GM19240 (cell line): ENCODE measurements at regions not wholly inside any gene's neighbourhood (a gene's known extent, or its start where the extent isn't known, plus 50 kb on each side); places are given as distances from the start of the nearest gene placed in this dataset.

Source experiments
- DNase-seq: peaks from one replicate; pipeline ENCODE4 v3.0.0; 2011; ENCODE audit warnings: low spot score; ENCODE audit not compliant: insufficient read length

GRCh38 chr5:52673495-52673894, 114.2 kb upstream of the ITGA1 start:
- DNase-seq, result no peak

- no peak for DNase-seq
Observed at GRCh38 chr5:52674815-52675545, 112.7 kb upstream of the ITGA1 start.

DNA sequence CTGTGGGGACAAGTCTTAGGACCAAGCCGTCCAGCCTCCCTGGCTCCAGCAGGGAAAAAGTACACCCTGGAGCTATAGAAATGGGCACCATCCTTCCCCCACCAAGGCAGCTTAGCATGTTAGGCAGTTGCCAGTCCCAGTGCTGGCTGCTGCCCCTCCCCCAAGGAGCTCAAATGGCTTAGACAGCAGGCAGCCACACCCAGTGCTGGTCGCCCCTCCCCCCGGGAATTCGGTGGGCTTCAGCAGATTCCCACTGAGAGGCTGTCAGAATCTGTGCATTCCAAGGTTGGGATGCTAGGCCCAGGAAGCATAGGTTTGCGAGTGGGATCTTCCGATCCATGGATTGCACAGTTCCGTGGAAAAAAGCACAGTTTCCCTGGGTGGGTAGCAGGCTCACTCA, 105.2 kb upstream of the ITGA1 start:
- no peak for DNase-seq

- no peak for DNase-seq
Observed at GRCh38 chr5:52684051-52684450, 103.7 kb upstream of the ITGA1 start.

- DNase-seq, result no peak
Observed at GRCh38 chr5:52685566-52685965, 102.2 kb upstream of the ITGA1 start.

DNA sequence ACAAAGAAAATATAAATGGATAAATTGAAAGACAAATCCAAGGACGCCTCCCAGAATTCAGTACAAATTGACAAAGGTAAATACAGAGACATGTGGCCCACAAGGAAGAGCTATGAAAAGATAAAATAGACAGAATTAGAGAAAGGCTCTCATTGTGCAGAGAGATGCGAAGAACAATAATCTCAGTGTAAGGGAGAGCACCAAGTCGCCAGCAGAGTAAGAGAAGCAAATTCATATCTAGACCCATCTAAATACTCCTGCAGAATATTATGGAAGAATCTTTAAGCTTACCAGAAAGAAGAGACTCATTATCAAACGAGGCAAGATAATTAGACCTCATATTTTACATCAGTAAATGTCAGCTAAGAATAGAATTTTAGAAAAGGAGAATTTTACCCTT, 101.7 kb upstream of the ITGA1 start:
- no peak for DNase-seq

DNA sequence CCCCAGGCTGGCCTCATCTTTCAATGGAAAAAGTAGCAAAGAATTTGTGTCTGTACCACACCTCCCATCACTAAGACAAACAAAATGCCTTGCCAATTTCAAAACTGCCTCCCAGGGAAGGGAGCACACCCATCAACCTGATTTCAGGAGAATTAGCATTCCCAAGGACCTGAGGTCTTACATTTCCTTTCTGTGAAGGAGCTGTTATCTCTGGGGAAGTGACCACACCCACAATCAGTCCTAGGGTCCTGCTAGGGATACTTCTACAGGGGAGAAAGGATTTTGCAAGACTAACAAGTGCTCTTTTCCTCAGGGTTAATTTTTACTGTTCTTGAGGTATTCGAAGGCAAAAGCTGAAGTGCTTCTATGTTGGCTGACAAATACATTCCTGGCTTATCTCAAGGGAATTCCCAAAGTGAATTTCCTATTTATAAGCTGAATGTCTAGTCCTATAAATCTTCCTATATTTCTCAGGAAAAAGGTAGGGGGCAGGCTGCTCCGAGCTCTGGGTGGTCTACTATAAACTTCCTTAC, 97.4 kb upstream of the ITGA1 start:
- DNase-seq, result no peak

DNA sequence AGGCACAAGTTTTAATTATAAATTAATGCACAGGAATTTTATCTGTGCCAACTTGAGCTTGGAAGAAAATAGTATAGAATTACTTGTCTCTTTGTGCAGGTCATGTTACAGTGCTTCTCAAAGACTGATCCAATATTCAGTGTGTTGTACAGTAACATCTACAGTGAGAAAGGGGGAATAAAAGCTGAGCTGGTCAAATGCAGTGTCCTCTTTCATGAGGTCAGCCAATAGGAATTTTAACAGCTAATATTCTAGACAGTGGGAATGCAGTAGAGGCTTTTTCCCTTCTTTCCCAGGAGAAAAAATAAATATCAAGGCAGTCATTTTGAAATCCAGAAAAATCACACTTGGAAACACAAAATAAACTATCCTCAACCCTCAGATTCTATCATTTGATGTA, 95.7 kb upstream of the ITGA1 start:
- no peak for DNase-seq

GRCh38 chr5:52692606-52693005, 95.1 kb upstream of the ITGA1 start:
- no peak for DNase-seq

- DNase-seq, result no peak
Observed at GRCh38 chr5:52693280-52693679, 94.4 kb upstream of the ITGA1 start.

DNA sequence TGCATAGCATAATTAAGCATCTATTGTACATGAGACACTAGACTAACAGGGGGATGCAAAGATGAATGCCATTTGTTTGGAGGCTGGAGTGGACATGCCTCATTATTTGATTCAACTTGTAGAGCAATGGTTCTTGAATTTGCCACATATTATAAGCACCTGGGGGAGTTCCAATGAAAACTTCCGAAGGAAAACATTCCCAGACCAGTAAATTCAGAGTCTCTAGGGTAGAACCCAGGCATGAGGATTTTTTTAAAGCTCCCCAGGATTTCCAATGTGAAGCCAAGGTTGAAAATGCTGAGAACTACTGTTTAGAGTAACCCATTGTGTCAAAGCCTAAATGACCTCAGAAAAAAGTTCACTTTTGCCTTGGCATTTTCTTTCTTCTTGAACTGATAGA, 93.9 kb upstream of the ITGA1 start:
- no peak for DNase-seq

DNA sequence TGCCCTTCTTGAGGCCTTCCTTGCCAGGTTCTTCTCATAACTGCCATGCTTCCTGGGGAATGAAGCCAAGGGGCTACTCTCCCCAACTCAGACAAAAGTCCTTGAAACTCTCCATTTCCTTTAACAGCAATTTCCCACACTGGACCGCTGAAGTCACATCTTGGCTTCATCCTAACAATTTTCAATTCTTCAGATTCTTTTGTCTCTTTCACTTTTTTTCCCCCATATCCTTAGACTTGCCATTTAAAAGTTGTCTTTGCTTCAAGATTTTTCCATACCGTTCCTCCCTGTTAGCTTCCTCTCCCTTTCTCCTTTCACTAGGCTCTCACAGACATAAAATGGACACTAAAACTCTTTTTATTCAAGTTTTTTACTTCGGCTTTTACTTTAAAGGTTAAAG, 93.1 kb upstream of the ITGA1 start:
- no peak for DNase-seq

- no peak for DNase-seq
Observed at GRCh38 chr5:52702877-52703276, 84.8 kb upstream of the ITGA1 start.

DNA sequence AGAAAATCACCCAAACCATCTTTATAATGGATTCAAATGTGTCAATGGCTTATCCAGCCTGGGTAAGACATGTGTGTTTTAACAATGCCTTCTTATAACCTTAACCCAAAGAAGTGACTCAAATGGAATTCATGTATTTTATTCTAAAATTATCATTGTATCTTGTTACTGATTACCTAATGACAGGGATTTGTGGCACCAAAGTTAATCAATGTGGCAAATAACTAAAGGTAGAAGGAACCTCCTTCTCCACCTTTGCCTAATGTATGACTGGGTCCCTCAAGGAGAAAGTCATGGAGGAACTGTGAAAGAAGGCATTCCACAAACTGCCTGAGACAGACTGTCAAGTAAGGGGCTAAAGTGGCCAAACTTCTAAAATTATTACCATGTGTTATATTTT, 84.4 kb upstream of the ITGA1 start:
- DNase-seq, result no peak

GRCh38 chr5:52705720-52706119, 82.0 kb upstream of the ITGA1 start:
- no peak for DNase-seq

- no peak for DNase-seq
Observed at GRCh38 chr5:52706775-52707174, 80.9 kb upstream of the ITGA1 start.

DNA sequence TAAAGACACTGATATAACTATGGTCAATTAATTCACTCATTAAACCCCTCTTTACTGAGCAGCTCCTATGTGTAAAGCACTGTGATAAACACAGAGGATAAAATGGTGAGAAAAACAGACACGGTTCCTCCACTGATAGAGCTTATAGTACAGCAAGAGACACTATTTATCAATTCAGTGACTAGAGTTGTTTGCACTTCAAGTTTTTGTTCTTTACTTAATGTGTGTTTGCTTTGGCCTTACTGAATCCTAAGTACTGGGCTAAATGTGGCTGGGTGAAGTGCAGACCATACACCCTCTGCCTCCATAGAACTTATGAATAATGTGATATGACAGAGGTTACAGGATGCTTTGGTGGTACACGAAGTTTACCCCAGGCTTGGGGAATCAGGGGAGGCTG, 80.1 kb upstream of the ITGA1 start:
- DNase-seq, result no peak

GRCh38 chr5:52708463-52708862, 79.3 kb upstream of the ITGA1 start:
- DNase-seq, result no peak

DNA sequence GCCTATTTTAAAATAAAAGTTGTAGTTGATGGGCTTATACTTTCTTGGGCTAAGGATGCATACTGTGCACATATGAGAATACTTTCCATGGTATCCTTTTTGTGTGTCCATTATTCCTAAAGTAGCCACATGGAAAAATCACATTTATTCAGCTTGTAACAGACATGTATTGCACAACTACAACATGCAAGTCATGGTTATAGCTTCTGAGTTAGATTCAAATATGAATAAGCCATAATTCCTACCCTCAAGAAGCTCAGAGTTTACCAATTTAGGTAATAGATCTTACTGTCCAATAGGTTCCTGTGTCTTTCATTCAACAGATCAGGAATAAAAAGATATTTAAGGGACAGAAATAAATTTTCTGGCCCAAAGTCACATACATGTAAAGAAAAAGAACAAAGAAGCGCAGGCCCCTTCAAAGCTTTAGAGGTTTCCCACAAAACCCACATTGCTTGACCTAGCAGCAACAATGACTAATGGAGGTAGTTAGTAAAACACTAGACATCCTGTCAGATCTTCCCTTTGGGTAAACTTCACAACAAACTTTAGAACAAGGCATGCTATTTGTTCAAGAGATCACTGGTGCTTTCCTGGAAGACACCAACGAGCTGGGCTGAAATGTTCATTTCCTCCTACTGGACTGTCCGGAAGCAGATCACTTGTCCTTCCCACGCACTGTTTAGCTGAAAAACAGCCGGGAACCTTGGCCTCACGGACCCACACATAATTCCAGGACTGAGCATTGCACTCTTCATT, 78.4 kb upstream of the ITGA1 start:
- no peak for DNase-seq

DNA sequence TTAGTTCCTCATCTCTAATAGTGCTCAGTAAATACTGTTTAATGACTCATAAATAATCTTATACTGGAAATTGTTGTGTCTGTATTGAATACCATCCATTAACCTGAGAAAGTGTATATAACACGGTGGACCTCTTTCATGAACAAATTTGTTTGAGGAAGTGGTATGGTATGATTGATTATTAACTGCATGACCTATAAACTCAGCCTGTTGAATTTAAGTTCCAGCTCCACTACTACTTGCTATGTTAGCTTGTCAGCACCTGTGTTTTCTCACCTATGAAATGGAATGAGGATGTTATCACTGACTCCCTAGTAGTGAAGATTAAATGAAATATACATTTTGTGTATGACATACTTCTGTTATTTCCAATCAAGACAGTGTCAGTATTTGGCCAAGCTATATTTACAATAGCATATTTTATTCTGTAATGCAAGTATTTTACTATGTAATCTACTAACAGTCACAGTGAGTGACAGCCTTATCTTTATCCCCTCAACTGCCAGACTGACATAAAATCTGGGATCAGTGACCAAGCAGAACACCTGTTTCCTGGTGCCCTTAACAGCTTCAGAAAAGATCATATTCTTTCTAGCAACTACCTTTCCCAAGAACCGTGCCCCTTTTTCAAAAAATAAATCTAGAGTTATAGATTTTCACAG, 77.3 kb upstream of the ITGA1 start:
- no peak for DNase-seq

DNA sequence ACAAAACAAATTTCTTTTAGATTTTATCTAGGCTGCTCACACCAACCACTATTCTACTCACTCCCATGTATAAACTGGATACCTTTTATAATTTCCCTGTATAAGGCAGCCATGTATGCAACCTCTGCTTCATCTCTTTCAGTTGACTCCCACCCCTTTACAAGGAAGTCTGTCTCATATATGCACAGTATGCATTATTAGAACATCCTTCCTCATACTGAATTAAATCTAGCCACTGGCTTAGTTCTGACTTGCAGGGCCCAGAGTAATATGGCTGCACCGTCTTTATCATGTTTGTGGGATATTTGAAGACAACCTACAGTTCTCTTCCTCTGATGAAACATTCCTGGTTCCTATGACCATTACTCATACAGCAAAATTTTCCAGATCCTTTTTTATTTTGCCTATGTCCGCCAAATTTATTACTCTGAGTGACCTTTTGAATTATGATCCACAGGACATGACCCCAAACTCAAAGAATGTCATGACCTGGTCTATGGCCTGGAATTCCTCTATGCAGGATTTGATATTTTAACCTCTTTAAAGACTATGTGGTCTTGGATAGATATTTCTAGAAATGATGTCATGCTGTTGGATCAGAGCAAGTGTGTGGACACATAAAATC, 76.6 kb upstream of the ITGA1 start:
- DNase-seq, result no peak

DNA sequence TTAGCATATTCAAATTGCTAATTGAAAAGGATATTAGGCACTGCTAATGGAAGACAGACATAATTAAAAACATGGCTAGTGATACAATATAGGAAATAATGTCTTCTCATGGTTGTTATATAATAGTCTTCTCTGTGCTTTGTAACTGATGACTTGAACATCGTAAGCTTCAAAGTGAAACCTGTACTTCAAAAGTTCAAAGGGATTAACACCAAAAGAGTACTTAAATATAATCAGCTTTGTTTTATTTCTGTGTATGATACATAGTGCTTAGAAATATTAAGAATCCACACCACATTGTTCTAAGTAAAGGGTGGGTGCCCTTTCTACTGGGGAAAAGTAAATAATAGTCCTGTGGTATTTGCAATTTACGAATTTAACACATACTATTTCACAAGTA, 75.4 kb upstream of the ITGA1 start:
- no peak for DNase-seq
